ENCODE measurements at regions not wholly inside any gene's neighbourhood (a gene's known extent, or its start where the extent isn't known, plus 50 kb on each side); places are given as distances from the start of the nearest gene placed in this dataset.
"Not testable (repeated sequence)": the region's sequence is repeated elsewhere in the genome, so short reads cannot be mapped to it uniquely, and the experiment has no call there.

- no peaks in the 10 kb centered on the region for H3K4me1 ChIP-seq
- H3K9me3 ChIP-seq: no peaks in the 10 kb centered on the region
- DNase-seq: peak in 1 of 2 donors; percentile 9
- no peak for TF ChIP-seq POLR2AphosphoS5 (IDR thresholded peaks at IDR 0.05)
- TF ChIP-seq, protein P1, sequence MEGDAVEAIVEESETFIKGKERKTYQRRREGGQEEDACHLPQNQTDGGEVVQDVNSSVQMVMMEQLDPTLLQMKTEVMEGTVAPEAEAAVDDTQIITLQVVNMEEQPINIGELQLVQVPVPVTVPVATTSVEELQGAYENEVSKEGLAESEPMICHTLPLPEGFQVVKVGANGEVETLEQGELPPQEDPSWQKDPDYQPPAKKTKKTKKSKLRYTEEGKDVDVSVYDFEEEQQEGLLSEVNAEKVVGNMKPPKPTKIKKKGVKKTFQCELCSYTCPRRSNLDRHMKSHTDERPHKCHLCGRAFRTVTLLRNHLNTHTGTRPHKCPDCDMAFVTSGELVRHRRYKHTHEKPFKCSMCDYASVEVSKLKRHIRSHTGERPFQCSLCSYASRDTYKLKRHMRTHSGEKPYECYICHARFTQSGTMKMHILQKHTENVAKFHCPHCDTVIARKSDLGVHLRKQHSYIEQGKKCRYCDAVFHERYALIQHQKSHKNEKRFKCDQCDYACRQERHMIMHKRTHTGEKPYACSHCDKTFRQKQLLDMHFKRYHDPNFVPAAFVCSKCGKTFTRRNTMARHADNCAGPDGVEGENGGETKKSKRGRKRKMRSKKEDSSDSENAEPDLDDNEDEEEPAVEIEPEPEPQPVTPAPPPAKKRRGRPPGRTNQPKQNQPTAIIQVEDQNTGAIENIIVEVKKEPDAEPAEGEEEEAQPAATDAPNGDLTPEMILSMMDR (IDR thresholded peaks at IDR 0.05): no peak
- no peak for TF ChIP-seq EP300 (IDR thresholded peaks at IDR 0.05)
- TF ChIP-seq POLR2A (IDR thresholded peaks at IDR 0.05): no peak
- H3K27me3 ChIP-seq: no peaks in the 10 kb centered on the region
- no peaks in the 10 kb centered on the region for H3K36me3 ChIP-seq
- WGBS, 5 donors: 57 to 66% (median 59%) methylated on average over 3 of the region's 3 CpGs
- H3K27ac ChIP-seq: no peak overlapping the region
- intact Hi-C loops (cut with DNase I; ENCODE audit: low total_unique reads): no loop called here
- no peak overlapping the region for H3K4me3 ChIP-seq
Observed at GRCh38 chr4:33998291-33998690, 2246.0 kb downstream of the ARAP2 start.

DNA sequence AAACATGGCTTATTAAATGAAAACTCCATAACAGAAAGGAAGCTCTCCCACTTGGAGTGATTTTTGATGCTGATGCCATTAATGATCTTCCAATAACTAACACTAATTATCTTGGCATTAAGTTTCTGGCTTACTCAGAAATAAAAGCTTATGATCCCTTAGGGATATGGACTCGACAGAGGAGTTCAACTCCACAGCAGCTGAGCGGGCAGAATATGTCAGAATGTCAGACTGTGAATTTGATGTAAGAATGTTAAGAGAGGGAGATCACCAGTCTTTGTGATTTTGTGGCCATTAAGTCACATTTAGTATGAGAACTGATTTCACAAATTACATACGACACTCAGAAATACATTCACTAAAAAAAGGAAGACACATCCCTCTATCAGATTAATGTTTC, 2244.0 kb downstream of the ARAP2 start:
- Histone ChIP-seq H3K4me1 (no peaks in the 10 kb centered on the region), H3K4me3 (no peak overlapping the region), H3K9me3 (no peaks in the 10 kb centered on the region), H3K27me3 (no peaks in the 10 kb centered on the region), H3K27ac (no peak overlapping the region), H3K36me3 (no peaks in the 10 kb centered on the region)
- TF ChIP-seq, protein P1 (IDR thresholded peaks at IDR 0.05): no peak
- TF ChIP-seq EP300 (IDR thresholded peaks at IDR 0.05): no peak
- TF ChIP-seq POLR2A (IDR thresholded peaks at IDR 0.05): no peak
- TF ChIP-seq POLR2AphosphoS5 (IDR thresholded peaks at IDR 0.05): no peak
- intact Hi-C loops (cut with DNase I; ENCODE audit: low total_unique reads): no loop called here
- WGBS, 5 donors: 79 to 91% (median 86%) methylated on average over 3 of the region's 3 CpGs
- no peak for DNase-seq

- H3K27me3 ChIP-seq; DNase-seq; H3K36me3 ChIP-seq; intact Hi-C loops (cut with DNase I; ENCODE audit: low total_unique reads); H3K27ac ChIP-seq; H3K4me1 ChIP-seq; H3K4me3 ChIP-seq; H3K9me3 ChIP-seq: not testable (repeated sequence)
- WGBS, 5 donors: 74 to 84% (median 80%) methylated on average over 1 of the region's 1 CpG
Observed at GRCh38 chr4:34006540-34006939, 2237.8 kb downstream of the ARAP2 start.

- no peak overlapping the region for H3K27ac ChIP-seq
- H3K4me1 ChIP-seq: no peaks in the 10 kb centered on the region
Observed at GRCh38 chr4:34009951-34010350, 2234.4 kb downstream of the ARAP2 start.

GRCh38 chr4:34010751-34011519, 2233.4 kb downstream of the ARAP2 start:
- Histone ChIP-seq H3K27me3 (no peaks in the 10 kb centered on the region), H3K4me3 (no peak overlapping the region), H3K4me1 (no peaks in the 10 kb centered on the region), H3K9me3 (no peaks in the 10 kb centered on the region), H3K36me3 (no peaks in the 10 kb centered on the region), H3K27ac (no peak overlapping the region)
- intact Hi-C loops (cut with DNase I; ENCODE audit: low total_unique reads): no loop called here
- DNase-seq: no peak
- TF ChIP-seq EP300 (IDR thresholded peaks at IDR 0.05) (no peak), POLR2A (IDR thresholded peaks at IDR 0.05) (no peak), POLR2AphosphoS5 (IDR thresholded peaks at IDR 0.05) (no peak)
- TF ChIP-seq, protein P1 (IDR thresholded peaks at IDR 0.05): no peak
- WGBS, 5 donors: 65 to 73% (median 69%) methylated on average over 6 of the region's 6 CpGs

More at GRCh38 chr4:34009951-34010350, 2234.4 kb downstream of the ARAP2 start:
- 52 to 60% (median 57%) methylated on average over 1 of the region's 1 CpG for WGBS, 5 donors
- Histone ChIP-seq H3K9me3 (no peaks in the 10 kb centered on the region), H3K27me3 (no peaks in the 10 kb centered on the region), H3K4me3 (no peak overlapping the region), H3K36me3 (no peaks in the 10 kb centered on the region)
- TF ChIP-seq POLR2A (IDR thresholded peaks at IDR 0.05): no peak
- DNase-seq: no peak
- intact Hi-C loops (cut with DNase I; ENCODE audit: low total_unique reads): no loop called here

All from stomach (tissue), 8 donors.